ENCODE measurements at regions not wholly inside any gene's neighbourhood (a gene's known extent, or its start where the extent isn't known, plus 50 kb on each side); places are given as distances from the start of the nearest gene placed in this dataset.

- POLR2A ChIA-PET, result no interaction called here
Measured at GRCh38 chr14:87434680-87435079, 558.3 kb downstream of the GALC start.

DNA sequence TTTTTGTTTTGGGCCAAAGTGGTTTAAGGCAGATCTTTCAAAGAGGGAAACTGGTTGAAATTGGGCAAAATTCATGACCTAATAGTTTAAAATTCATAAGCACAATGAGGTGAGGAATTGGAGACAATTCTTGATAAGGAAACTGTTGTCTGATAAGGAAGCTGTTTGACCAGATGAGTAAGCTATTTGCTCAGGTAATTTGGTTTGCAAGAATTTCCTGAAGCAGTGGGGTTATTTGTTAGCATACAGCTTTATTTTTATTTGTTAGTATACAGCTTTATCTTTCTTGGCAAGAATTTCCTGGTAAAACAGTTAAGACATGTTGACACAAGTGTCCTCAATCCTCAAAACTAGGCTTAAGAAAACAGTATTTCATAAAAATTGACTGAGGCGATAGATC is 559.0 kb downstream of the GALC start:
- TF ChIP-seq CTCF (IDR thresholded peaks at IDR 0.05) (no peak), SIN3A (IDR thresholded peaks at IDR 0.05; ENCODE audit: borderline replicate concordance, insufficient read depth, low read depth, low read length) (no peak), TCF7L2 (IDR thresholded peaks at IDR 0.05; ENCODE audit: low read depth, low read length) (no peak), POLR2AphosphoS5 (IDR thresholded peaks at IDR 0.05; ENCODE audit: low read depth, low read length) (no peak)
- TF ChIP-seq, protein P1, sequence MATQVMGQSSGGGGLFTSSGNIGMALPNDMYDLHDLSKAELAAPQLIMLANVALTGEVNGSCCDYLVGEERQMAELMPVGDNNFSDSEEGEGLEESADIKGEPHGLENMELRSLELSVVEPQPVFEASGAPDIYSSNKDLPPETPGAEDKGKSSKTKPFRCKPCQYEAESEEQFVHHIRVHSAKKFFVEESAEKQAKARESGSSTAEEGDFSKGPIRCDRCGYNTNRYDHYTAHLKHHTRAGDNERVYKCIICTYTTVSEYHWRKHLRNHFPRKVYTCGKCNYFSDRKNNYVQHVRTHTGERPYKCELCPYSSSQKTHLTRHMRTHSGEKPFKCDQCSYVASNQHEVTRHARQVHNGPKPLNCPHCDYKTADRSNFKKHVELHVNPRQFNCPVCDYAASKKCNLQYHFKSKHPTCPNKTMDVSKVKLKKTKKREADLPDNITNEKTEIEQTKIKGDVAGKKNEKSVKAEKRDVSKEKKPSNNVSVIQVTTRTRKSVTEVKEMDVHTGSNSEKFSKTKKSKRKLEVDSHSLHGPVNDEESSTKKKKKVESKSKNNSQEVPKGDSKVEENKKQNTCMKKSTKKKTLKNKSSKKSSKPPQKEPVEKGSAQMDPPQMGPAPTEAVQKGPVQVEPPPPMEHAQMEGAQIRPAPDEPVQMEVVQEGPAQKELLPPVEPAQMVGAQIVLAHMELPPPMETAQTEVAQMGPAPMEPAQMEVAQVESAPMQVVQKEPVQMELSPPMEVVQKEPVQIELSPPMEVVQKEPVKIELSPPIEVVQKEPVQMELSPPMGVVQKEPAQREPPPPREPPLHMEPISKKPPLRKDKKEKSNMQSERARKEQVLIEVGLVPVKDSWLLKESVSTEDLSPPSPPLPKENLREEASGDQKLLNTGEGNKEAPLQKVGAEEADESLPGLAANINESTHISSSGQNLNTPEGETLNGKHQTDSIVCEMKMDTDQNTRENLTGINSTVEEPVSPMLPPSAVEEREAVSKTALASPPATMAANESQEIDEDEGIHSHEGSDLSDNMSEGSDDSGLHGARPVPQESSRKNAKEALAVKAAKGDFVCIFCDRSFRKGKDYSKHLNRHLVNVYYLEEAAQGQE (IDR thresholded peaks at IDR 0.05; ENCODE audit: insufficient read depth in 1 of 2, low read depth in 2 of 2, low read length in 1 of 2), result no peak
- H3K36me3 ChIP-seq (ENCODE audit: control insufficient read depth, insufficient read depth, low read length), result no peaks in the 10 kb centered on the region
- in situ Hi-C loops (cut with HindIII; ENCODE audit: low pct_unique_long_range_greater_than_20kb, low sequenced_read_pairs) (no loop called here), intact Hi-C loops (cut with micrococcal nuclease; ENCODE audit: unreplicated experiment) (no loop called here)
- H3K9me3 ChIP-seq (ENCODE audit: control insufficient read depth, insufficient read depth, low read depth, low read length), result no peaks in the 10 kb centered on the region
- no peaks in the 10 kb centered on the region for H3K27me3 ChIP-seq (ENCODE audit: control insufficient read depth, insufficient read depth, low read length)
- H3K4me1 ChIP-seq (ENCODE audit: control insufficient read depth, insufficient read depth, low read length), result no peaks in the 10 kb centered on the region
- POLR2A ChIA-PET, result no interaction called here
- no peak overlapping the region for H3K4me3 ChIP-seq (ENCODE audit: low read depth in 2 of 2, low read length in 2 of 2)
- no peak overlapping the region for H3K27ac ChIP-seq (ENCODE audit: low read length)
- BruUV-seq (replicated peaks), result no TSS peak
- CTCF ChIA-PET, result no interaction called here
- no peak for DNase-seq (ENCODE audit: low read depth, low spot score)
- no peak for ATAC-seq

More at GRCh38 chr14:87434680-87435079, 558.3 kb downstream of the GALC start:
- TF ChIP-seq TCF7L2 (IDR thresholded peaks at IDR 0.05; ENCODE audit: low read depth, low read length), result no peak
- Histone ChIP-seq H3K9me3 (ENCODE audit: control insufficient read depth, insufficient read depth, low read depth, low read length) (no peaks in the 10 kb centered on the region), H3K4me1 (ENCODE audit: control insufficient read depth, insufficient read depth, low read length) (no peaks in the 10 kb centered on the region), H3K36me3 (ENCODE audit: control insufficient read depth, insufficient read depth, low read length) (no peaks in the 10 kb centered on the region), H3K4me3 (ENCODE audit: low read depth in 2 of 2, low read length in 2 of 2) (no peak overlapping the region), H3K27me3 (ENCODE audit: control insufficient read depth, insufficient read depth, low read length) (no peaks in the 10 kb centered on the region), H3K27ac (ENCODE audit: low read length) (no peak overlapping the region)
- no peak for ATAC-seq
- in situ Hi-C loops (cut with HindIII; ENCODE audit: low pct_unique_long_range_greater_than_20kb, low sequenced_read_pairs), result no loop called here
- CTCF ChIA-PET, result no interaction called here
- no TSS peak for BruUV-seq (replicated peaks)
- DNase-seq (ENCODE audit: low read depth, low spot score), result no peak
- intact Hi-C loops (cut with micrococcal nuclease; ENCODE audit: unreplicated experiment), result no loop called here

DNA sequence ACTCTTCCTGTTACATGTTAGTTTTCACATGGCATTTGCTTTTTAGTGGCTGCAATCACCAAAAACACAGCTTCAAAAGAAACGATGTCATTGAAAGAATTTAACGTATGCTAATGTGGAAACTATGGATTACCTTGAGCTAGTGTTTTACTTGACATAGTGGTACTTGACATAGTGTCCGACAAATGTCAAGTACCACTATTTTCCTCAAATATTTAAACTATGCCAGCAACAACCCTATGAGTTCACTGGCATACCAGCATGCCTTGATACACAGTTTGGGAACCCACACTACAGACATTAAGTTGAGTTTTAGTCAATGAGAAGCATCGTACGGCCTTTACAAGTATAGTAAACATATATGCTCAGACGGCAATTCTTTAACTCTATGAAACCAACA is 560.3 kb downstream of the GALC start:
- no peaks in the 10 kb centered on the region for H3K9me3 ChIP-seq (ENCODE audit: control insufficient read depth, insufficient read depth, low read depth, low read length)
- in situ Hi-C loops (cut with HindIII; ENCODE audit: low pct_unique_long_range_greater_than_20kb, low sequenced_read_pairs), result no loop called here
- intact Hi-C loops (cut with micrococcal nuclease; ENCODE audit: unreplicated experiment), result no loop called here
- TF ChIP-seq, protein P1 (IDR thresholded peaks at IDR 0.05; ENCODE audit: insufficient read depth in 1 of 2, low read depth in 2 of 2, low read length in 1 of 2), result no peak
- TF ChIP-seq CTCF (IDR thresholded peaks at IDR 0.05), result no peak
- TF ChIP-seq POLR2AphosphoS5 (IDR thresholded peaks at IDR 0.05; ENCODE audit: low read depth, low read length), result no peak
- TF ChIP-seq TCF7L2 (IDR thresholded peaks at IDR 0.05; ENCODE audit: low read depth, low read length), result no peak
- TF ChIP-seq SIN3A (IDR thresholded peaks at IDR 0.05; ENCODE audit: borderline replicate concordance, insufficient read depth, low read depth, low read length), result no peak
- CTCF ChIA-PET, result no interaction called here
- DNase-seq (ENCODE audit: low read depth, low spot score) (no peak), ATAC-seq (no peak)
- no peaks in the 10 kb centered on the region for H3K4me1 ChIP-seq (ENCODE audit: control insufficient read depth, insufficient read depth, low read length)
- H3K27ac ChIP-seq (ENCODE audit: low read length), result no peak overlapping the region
- no peaks in the 10 kb centered on the region for H3K27me3 ChIP-seq (ENCODE audit: control insufficient read depth, insufficient read depth, low read length)
- no peak overlapping the region for H3K4me3 ChIP-seq (ENCODE audit: low read depth in 2 of 2, low read length in 2 of 2)
- no peaks in the 10 kb centered on the region for H3K36me3 ChIP-seq (ENCODE audit: control insufficient read depth, insufficient read depth, low read length)
- BruUV-seq (replicated peaks), result no TSS peak
- POLR2A ChIA-PET, result no interaction called here

All from Panc1 (cell line).